DOHH2 (cell line): ENCODE measurements at regions not wholly inside any gene's neighbourhood (a gene's known extent, or its start where the extent isn't known, plus 50 kb on each side); places are given as distances from the start of the nearest gene placed in this dataset.
"Not testable (repeated sequence)": the region's sequence is repeated elsewhere in the genome, so short reads cannot be mapped to it uniquely, and the experiment has no call there.

Experiments
- EZH2phosphoT487 ChIP-seq: fragments of 200-600 bp; sonication (generic); IDR thresholded peaks from 2 replicates; pipeline ENCODE4 v1.6.1; 2017; ENCODE audit warnings: borderline replicate concordance, mild to moderate bottlenecking, antibody characterized with exemption, low read length, moderate library complexity, mixed read lengths
- TF ChIP-seq, protein P1 (sequence below): fragments of 200-600 bp; sonication (generic); IDR thresholded peaks from one replicate; pipeline ENCODE4 v1.5.1; 2014; ENCODE audit warnings: antibody characterized with exemption, mild to moderate bottlenecking, low read depth, low read length; ENCODE audit not compliant: poor library complexity, severe bottlenecking

DNA sequence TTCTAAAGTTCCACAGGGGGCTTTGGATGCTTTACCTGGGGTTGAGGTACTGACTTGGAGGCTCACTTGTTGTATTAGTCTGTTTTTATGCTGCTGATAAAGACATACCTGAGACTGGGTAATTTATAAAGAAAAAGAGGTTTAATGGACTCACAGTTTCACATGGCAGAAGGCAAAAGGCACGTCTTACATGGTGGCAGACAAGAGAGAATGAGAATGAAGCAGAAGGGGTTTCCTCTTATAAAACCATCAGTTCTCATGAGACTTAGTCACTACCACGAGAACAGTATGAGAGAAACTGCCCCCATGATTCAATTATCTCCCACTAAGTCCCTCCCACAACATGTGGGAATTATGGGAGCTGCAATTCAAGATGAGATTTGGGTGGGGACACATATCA is 76.8 kb upstream of the ATP5PO start:
- TF ChIP-seq, protein P1, sequence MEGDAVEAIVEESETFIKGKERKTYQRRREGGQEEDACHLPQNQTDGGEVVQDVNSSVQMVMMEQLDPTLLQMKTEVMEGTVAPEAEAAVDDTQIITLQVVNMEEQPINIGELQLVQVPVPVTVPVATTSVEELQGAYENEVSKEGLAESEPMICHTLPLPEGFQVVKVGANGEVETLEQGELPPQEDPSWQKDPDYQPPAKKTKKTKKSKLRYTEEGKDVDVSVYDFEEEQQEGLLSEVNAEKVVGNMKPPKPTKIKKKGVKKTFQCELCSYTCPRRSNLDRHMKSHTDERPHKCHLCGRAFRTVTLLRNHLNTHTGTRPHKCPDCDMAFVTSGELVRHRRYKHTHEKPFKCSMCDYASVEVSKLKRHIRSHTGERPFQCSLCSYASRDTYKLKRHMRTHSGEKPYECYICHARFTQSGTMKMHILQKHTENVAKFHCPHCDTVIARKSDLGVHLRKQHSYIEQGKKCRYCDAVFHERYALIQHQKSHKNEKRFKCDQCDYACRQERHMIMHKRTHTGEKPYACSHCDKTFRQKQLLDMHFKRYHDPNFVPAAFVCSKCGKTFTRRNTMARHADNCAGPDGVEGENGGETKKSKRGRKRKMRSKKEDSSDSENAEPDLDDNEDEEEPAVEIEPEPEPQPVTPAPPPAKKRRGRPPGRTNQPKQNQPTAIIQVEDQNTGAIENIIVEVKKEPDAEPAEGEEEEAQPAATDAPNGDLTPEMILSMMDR, result not testable (repeated sequence)
- TF ChIP-seq EZH2phosphoT487, result not testable (repeated sequence)
